Fibroblast of skin of left quadriceps (primary cell): ENCODE measurements at regions not wholly inside any gene's neighbourhood (a gene's known extent, or its start where the extent isn't known, plus 50 kb on each side); places are given as distances from the start of the nearest gene placed in this dataset.
"Not testable (repeated sequence)": the region's sequence is repeated elsewhere in the genome, so short reads cannot be mapped to it uniquely, and the experiment has no call there.

ENCODE experiments used
- DNase-seq, 2 experiments: peaks; one replicate each; pipeline ENCODE4 v3.0.0-alpha.2; 2013; ENCODE audit warnings: low read depth in 2 of 2

DNA sequence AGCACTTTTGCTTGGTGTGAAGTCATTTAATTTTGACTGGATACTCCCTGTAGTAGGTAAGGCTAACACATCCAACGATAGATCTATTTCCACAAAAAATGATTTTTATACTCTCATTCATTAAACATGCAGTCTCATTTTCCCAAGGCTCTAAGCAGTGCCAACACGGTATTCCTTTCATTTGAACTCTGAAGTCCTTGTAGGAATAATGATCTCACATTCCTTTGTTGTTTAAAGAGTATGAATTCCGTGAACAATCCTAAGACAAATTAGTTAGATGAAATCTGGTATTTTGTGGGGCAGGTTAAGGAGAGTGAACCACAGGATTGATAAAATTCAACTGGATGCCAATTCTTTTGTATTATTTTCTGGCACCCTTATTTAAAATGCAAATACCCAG lies 66.6 kb downstream of the LACC1 start:
- no peak for DNase-seq

DNA sequence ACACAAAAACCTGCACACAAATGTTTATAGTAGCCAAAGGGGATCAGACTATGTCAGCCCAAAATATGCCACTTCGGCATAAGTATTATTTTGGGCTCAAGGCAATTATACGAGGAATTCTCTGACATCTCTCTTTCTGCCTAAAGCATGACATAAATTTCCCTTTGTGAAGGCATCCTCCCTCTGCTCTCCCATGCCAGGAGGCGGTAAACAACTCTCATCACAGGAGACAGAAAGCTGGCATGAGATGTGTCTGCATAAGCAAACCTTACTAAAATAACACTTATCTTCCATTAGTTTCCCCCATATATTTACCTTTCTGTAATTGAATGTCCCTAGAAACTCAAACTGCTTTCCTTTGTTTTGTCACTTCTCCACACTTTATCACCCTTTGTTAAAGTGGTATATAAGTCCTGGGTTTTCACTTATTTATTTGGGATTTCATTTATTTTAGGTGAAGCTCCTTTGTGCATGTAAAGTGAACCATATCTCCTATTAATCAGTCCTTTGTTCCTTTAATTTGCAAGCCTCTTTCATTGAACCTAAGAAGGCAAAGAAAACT lies 68.3 kb downstream of the LACC1 start:
- no peak for DNase-seq

DNA sequence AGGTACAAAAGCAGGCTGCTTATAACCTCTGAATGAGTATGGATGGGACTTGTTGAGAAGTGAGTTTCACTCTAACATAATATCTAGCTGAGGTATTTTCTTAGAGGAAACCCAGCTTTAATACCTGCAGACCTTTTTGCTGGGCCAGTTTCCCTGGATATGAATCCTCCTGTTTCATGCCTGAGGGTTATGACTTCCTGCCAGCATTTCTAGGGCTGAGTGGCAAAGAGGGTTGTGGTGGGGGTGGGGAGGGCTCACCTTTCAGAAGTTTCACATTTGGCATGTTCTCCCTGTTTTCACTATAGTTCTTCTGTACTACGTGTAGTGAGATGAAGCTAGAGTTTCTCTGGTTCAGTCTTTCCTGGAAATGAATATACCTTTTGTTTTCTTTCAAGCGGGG lies 73.7 kb downstream of the LACC1 start:
- DNase-seq: no peak

DNA sequence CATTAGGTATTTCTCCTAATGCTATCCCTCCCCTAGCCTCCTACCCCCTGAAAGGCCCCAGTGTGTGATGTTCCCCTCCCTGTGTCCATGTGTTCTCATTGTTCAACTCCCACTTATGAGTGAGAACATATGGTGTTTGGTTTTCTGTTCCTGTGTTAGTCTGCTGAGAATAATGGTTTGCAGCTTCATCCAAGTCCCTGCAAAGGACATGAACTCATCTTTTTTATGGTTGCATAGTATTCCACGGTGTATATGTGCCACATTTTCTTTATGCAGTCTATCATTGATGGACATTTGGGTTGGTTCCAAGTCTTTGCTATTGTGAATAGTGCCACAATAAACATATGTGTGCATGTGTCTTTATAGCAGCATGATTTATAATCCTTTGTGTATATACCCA lies 77.3 kb downstream of the LACC1 start:
- DNase-seq: not testable (repeated sequence)

DNA sequence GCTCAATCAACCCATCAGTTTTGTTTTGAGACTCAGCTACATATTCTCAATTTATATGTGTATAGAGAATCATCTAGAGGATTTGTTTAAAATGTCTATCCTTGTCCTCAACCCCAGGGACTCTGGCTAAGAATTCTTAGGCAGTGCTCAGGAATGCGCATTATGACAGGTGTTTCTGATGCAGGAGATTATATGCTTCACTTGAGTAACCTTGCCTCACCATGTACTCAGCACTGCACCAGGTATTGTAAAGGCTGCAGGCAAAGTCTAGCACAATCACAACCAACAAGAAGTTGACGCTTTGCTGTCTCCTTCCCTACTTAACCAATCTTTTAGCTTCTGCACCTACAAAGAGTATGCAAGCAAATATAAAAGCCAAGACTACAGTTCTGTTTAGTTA lies 79.6 kb downstream of the LACC1 start:
- DNase-seq: no peak

DNA sequence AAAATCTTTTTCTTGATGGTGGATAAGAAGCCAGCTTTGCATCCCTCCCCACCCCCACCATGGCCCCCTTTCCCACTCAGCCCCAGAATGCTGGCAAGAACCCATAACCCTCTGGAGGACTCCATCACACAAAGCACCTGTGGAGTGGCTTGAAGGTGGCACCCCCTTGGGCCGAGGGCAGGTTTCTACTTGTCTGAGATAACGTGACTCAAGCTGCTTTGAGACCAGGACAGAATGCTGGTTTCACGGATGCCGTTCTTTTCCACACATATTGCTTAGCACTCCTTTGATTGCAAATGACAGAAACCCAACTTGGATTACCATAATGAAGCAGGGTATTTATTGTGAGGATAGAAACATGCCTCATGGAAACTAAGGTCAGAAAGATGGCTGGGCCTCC lies 82.2 kb downstream of the LACC1 start:
- DNase-seq: no peak

DNA sequence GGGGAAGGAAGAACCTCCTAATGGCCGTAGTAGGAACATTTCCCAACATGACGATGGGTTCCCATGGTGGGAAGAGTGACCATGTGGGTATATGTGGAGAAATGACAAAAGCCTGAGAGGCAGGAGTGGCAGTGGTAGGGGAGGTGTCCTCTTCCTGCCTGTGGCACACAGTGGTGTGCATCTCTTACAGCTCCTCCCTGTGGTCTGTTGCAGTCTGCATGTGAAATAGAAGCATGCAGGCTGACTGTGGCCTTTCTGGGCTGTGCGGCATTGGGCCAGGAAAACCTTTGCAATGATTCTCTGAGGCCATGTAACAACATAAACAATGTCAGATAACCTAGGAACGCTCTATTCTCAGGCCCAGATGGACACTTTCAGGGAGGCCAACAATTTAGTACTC lies 84.0 kb downstream of the LACC1 start:
- DNase-seq: no peak

DNA sequence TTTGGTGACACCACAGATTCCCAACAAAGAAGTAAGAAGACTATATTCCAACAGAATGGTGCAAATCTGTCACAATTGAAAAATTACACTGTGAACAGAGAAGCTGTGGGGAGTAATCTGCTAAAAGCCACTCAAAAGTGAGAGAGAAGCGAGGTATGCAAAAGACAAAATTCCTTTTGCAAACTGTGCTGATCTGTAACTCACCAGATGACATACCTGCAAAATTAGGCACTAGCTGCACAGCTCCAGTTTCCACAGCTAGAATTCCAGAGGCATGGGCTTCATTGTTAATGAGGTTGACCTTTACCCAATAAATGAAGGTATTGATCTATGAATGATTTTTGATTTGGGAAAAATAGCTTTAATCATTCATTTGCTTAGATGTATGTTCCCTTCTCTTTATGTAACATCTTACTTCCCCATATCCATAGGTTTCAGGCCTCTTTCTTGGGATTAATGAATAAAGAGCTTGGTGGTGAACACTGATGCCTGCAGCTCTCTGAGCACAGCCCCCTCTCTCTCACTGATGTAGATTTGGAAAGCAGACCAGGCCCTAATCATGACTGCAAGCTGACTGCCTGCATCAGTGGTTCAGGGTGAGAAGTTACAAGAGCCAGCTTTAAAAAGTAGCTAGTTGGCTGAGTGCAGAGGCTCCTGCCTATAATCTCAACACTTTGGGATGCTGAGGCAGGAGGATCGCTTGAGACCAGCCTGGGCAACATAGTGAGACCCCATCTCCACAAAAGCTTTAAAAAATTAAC lies 85.2 kb downstream of the LACC1 start:
- DNase-seq: no peak

DNA sequence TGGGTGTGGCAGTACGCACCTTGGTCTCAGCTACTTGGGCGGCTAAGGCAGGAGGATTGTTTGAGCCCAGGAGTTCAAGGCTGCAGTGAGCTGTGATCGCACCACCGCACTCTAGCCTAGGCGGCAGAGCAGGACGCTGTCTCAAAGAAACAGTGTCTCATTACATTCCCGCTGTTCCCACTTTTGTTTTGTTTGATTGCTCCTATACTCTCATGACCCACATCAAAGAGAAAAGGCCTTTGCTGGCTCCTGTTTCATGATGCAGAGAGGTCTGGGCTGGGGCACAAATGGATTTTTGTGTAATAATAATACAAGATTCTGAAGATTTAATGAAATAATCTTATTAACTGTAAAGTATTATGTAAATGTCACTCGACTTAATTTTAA lies 85.7 kb downstream of the LACC1 start:
- DNase-seq: no peak

DNA sequence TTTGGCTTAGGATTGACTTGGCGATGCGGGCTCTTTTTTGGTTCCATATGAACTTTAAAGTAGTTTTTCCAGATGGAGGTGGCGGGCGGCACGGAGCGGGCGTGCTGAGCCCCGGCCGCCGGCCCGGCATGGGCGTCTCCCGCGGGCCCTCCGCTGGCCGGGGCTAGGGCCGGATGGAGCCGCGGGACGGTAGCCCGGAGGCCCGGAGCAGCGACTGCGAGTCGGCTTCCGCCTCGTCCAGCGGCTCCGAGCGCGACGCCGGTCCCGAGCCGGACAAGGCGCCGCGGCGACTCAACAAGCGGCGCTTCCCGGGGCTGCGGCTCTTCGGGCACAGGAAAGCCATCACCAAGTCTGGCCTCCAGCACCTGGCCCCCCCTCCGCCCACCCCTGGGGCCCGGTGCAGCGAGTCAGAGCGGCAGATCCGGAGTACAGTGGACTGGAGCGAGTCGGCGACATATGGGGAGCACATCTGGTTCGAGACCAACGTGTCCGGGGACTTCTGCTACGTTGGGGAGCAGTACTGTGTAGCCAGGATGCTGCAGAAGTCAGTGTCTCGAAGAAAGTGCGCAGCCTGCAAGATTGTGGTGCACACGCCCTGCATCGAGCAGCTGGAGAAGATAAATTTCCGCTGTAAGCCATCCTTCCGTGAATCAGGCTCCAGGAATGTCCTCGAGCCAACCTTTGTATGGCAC lies 88.7 kb downstream of the LACC1 start:
- not testable (repeated sequence) for DNase-seq

DNA sequence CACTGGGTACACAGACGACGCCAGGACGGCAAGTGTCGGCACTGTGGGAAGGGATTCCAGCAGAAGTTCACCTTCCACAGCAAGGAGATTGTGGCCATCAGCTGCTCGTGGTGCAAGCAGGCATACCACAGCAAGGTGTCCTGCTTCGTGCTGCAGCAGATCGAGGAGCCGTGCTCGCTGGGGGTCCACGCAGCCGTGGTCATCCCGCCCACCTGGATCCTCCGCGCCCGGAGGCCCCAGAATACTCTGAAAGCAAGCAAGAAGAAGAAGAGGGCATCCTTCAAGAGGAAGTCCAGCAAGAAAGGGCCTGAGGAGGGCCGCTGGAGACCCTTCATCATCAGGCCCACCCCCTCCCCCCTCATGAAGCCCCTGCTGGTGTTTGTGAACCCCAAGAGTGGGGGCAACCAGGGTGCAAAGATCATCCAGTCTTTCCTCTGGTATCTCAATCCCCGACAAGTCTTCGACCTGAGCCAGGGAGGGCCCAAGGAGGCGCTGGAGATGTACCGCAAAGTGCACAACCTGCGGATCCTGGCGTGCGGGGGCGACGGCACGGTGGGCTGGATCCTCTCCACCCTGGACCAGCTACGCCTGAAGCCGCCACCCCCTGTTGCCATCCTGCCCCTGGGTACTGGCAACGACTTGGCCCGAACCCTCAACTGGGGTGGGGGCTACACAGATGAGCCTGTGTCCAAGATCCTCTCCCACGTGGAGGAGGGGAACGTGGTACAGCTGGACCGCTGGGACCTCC lies 89.4 kb downstream of the LACC1 start:
- not testable (repeated sequence) for DNase-seq

DNA sequence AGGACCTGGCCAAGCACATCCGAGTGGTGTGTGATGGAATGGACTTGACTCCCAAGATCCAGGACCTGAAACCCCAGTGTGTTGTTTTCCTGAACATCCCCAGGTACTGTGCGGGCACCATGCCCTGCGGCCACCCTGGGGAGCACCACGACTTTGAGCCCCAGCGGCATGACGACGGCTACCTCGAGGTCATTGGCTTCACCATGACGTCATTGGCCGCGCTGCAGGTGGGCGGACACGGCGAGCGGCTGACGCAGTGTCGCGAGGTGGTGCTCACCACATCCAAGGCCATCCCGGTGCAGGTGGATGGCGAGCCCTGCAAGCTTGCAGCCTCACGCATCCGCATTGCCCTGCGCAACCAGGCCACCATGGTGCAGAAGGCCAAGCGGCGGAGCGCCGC lies 90.2 kb downstream of the LACC1 start:
- not testable (repeated sequence) for DNase-seq

DNA sequence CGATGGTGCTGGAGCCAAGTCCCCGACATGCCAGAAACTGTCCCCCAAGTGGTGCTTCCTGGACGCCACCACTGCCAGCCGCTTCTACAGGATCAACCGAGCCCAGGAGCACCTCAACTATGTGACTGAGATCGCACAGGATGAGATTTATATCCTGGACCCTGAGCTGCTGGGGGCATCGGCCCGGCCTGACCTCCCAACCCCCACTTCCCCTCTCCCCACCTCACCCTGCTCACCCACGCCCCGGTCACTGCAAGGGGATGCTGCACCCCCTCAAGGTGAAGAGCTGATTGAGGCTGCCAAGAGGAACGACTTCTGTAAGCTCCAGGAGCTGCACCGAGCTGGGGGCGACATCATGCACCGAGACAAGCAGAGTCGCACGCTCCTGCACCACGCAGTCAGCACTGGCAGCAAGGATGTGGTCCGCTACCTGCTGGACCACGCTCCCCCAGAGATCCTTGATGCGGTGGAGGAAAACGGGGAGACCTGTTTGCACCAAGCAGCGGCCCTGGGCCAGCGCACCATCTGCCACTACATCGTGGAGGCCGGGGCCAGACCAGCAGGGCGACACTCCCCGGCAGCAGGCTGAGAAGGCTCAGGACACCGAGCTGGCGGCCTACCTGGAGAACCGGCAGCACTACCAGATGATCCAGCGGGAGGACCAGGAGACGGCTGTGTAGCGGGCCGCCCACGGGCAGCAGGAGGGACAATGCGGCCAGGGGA lies 91.0 kb downstream of the LACC1 start:
- not testable (repeated sequence) for DNase-seq

DNA sequence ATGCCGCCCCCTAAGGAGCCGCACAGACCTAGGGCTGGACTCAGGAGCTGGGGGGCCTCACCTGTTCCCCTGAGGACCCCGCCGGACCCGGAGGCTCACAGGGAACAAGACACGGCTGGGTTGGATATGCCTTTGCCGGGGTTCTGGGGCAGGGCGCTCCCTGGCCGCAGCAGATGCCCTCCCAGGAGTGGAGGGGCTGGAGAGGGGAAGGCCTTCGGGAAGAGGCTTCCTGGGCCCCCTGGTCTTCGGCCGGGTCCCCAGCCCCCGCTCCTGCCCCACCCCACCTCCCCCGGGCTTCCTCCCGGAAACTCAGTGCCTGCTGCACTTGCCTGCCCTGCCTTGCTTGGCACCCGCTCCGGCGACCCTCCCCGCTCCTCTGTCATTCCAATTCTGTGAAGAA lies 91.6 kb downstream of the LACC1 start:
- DNase-seq: not testable (repeated sequence)

DNA sequence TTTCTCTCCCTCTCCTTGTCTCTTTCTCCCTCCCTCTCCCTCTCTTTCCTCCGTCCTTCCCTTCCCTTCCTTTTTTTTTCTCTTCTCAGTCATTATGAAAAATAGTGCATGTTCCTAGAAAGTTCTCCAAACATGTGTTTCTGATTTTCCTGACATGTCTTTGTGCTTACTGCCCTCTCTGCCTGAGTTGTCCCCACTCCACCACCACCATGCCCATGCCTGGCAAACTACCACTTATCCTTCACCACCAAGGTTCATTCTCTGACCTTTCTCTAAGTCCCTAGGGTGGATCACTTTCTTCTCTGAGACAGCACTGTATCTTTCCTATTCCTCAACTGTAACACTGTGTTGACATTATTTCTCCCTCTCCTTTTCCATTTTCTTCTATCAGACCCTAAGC lies 98.2 kb downstream of the LACC1 start:
- no peak for DNase-seq

DNA sequence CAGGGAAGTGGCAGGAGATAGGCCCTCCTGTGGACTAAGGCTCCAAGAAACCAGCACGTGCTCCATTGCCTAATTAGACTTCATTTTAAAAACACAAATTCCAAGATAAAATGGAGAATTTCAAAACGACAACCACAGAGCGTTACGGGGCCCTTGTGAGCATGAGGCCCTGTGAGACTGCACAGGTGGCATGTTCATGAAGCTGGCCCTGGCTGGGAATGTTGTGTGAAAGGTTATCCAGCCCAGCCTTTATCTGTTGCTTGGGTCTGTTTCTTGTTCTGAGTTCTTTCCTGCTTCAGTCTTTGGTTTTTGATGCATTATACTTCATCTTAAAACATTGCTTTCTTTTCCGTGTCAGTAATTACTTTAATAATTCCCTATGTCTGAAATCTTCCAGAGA lies 99.0 kb downstream of the LACC1 start:
- no peak for DNase-seq

DNA sequence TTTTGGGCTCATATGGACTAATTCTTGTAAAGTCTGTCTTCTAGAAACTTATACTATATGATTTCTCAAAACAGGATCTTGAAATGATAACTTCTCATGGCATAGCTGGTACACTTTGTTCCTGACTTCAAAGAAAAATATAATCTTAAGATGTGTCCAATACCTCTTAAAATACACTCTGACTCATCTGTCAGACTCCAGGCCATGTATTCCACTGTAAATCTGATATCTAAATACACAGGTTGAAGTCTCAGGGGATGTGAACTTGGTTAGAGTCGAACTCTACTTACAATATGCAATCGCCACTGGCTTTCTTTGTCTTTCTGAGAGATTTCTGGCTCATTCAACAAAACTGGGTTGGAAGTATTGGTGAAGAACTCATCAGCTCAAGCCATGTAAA lies 99.8 kb downstream of the LACC1 start:
- DNase-seq: no peak

DNA sequence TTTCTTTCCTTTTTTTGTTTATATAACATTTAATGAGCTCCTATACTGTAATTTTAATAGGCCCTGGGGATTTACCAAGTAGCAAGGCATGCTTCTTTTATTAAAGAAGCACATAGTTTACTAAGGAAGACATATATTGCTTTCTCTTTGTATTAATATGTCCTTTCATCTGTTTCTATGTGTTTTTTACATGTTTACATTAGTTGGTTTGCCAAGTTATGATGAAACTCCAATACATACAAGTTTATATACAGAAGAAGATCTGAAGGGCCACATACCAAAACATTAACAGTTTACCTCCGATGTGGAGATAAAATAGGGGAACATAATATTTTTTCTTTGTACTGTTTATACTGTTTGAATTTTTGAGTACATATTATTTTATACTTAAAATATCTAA lies 100.9 kb downstream of the LACC1 start:
- no peak for DNase-seq

DNA sequence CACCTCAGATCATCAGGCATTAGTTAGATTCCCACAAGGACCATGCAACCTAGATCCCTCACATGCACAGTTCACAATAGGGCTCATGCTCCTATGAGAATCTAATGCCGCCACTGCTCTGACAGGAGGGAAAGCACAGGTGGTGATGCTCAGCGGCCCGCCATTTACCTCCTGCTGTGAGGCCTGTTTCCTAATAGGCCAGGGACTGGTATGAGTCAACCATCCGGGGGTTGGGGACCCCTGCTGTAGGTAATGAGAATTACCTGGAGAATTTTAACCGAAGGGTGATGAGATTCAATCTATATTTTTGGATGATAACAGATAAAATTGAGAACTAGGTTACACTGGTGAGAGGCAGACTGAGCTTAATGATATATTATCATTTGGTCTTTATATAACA lies 101.4 kb downstream of the LACC1 start:
- no peak for DNase-seq

DNA sequence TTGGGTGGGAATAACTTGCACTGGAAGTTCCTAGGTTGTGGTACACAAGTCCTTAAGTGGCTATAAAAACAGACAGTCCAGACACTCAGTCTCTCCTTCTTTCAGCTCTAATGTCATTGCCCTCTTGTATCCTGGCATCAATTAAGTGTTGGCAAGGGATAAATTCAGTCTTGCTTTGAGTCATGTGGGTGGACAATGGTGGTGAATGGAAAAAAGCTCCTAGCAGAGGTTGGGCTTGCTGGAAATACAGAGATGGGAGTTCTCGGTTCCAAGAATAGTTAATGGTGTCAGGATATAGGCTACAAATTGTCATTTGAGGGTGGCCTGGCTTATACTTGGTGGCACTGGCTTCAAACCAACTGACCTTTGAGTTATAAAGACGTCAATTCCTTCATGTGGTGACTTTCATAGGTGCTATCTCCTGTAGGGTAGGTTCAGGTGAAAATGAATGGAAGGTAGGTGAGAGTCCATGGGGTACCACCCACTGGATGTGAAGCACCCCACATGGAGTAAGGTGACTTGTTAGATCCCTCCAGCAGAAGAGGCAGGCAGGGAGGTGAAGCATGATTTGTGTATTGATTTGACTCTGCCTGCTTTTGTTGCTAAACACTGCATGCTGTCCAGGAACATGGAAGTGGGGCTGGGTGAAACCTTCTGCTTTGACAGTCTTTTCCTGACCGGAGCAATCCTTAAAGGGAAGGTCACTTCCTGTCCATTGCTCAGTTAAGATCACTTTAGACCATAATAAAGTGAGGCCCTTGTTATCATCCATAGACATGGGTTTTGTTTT lies 102.0 kb downstream of the LACC1 start:
- DNase-seq: no peak

DNA sequence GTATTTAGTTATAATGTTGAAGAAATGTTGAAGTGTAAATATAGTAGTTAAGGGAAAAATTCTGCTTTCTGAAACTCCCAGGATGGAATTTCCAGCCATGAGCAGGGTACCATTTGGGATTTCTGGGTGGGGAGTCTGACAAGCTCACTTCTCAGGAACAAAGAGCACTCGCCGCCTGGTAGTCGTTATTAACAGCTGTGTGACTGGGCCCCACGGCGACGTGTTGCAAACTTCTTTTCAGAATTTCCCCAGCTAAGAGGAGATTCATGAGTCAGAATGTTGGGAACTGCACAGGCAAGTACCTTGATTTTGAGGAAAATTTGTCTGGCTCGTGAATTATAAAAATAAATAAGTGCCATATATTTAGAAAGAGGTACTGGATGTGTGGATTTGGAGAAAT lies 103.7 kb downstream of the LACC1 start:
- DNase-seq: no peak
